ENCODE measurements at regions not wholly inside any gene's neighbourhood (a gene's known extent, or its start where the extent isn't known, plus 50 kb on each side); places are given as distances from the start of the nearest gene placed in this dataset.

DNA sequence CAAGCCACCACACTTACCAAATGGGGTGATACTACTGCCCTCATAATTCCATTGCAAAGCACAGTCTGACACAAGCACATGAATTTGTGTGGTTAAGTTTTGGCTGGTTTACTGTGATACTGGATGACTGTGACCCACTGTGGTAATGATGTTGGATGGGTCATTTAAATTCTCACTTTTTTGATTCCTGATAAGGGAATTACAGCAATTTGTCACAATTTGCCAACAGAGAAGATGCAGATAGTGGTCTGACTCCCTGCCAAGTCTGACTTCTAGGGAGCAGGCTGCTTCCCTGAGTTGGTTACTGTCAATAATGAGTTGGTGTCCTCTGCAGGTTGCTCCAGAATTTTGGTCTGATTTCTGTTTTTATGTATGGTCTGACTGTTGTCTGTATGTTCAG is 731.9 kb downstream of the MTRR start:
- TF ChIP-seq, protein P1, sequence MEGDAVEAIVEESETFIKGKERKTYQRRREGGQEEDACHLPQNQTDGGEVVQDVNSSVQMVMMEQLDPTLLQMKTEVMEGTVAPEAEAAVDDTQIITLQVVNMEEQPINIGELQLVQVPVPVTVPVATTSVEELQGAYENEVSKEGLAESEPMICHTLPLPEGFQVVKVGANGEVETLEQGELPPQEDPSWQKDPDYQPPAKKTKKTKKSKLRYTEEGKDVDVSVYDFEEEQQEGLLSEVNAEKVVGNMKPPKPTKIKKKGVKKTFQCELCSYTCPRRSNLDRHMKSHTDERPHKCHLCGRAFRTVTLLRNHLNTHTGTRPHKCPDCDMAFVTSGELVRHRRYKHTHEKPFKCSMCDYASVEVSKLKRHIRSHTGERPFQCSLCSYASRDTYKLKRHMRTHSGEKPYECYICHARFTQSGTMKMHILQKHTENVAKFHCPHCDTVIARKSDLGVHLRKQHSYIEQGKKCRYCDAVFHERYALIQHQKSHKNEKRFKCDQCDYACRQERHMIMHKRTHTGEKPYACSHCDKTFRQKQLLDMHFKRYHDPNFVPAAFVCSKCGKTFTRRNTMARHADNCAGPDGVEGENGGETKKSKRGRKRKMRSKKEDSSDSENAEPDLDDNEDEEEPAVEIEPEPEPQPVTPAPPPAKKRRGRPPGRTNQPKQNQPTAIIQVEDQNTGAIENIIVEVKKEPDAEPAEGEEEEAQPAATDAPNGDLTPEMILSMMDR (IDR thresholded peaks at IDR 0.05) = no peak
- TF ChIP-seq EZH2phosphoT487 (IDR thresholded peaks at IDR 0.05) = no peak
